Inferior parietal cortex (tissue), 1 donor: ENCODE measurements at regions not wholly inside any gene's neighbourhood (a gene's known extent, or its start where the extent isn't known, plus 50 kb on each side); places are given as distances from the start of the nearest gene placed in this dataset.
"Not testable (repeated sequence)": the region's sequence is repeated elsewhere in the genome, so short reads cannot be mapped to it uniquely, and the experiment has no call there.

Experiments
- DNase-seq: peaks from one replicate; pipeline ENCODE4 v3.0.0-alpha.2; 2016; ENCODE audit errors: extremely low spot score

GRCh38 chr6:103893141-103893581 is 966.6 kb downstream of the HACE1 start:
- DNase-seq: no peak

DNA sequence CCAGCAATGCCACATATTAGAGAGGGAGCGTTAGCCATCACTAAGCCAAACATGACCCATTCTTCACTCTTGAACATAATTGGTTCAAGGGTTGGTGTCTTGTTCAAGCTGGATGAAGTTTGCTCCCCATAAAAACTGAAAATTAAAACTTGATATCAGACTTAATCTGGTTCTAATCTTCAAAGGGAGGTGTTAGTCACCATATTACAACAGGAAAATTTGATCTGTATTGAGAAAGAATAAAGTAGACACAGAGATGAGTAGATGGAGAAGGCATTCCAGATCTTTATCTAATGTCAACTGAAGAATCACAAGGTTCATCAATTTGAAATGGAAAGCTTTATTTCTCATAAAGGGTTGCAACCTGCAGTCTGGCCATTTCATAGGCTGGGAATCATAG is 972.8 kb downstream of the HACE1 start:
- no peak for DNase-seq

- no peak for DNase-seq
These were observed 974.3 kb downstream of the HACE1 start for GRCh38 chr6:103885446-103885845.

DNA sequence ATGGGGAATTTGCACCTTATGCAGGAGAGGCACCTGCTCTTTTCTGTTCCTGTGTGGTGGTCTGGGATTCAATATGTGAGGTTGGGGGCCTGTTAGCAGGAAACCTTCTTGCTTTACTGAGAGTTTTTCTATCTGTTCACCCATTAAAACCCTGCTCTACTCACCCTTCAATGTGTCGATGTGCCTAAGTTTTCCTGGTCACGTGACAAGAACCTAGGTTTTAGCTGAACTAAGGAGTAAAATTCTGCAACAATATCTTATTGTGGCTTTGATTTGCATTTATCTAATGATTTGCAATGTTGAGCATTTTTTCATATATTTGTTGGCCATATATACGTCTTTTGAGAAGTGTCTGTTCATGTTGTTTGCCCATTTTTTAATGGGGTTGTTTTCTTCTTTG is 979.9 kb downstream of the HACE1 start:
- DNase-seq: no peak

DNA sequence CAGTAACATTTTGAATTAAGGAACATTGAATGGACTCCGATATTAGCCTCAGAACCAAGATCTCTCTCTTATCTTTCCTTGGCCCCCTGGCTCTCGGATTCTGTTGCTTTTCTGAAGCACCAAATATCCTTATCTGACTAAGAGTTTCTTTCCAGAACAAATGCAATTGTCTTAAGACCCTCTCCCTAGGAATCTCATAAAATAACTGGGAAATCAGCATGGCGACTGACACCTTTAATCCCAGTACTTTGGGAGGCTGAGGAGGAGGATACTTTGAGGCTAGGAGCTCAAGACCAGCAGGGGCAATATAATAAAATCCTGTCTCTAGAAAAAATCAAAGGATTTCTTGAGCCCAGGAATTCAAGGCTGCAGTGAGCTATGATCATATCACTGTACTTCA is 984.5 kb downstream of the HACE1 start:
- no peak for DNase-seq

GRCh38 chr6:103874575-103874974 is 985.1 kb downstream of the HACE1 start:
- DNase-seq: no peak

GRCh38 chr6:103872678-103873077 is 987.0 kb downstream of the HACE1 start:
- DNase-seq: no peak

GRCh38 chr6:103872233-103872632 is 987.5 kb downstream of the HACE1 start:
- no peak for DNase-seq

DNA sequence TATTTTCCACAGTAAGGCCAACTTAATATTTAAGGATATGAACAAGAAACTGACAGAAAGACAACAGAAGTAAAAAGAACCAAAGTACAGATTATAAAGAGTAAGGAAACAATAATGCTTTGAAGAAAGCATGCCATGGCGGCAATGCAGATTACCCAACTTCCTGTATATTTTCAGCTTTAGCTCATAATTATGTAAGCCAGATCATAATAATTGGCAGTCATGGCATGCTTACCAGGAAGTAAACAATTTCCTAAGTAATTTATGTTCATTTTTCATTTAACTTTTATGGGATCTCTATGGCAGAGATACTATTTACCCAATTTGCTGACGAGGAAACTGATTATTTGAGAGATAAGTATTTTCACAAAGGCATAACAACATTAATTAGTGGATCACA is 988.7 kb downstream of the HACE1 start:
- no peak for DNase-seq

DNA sequence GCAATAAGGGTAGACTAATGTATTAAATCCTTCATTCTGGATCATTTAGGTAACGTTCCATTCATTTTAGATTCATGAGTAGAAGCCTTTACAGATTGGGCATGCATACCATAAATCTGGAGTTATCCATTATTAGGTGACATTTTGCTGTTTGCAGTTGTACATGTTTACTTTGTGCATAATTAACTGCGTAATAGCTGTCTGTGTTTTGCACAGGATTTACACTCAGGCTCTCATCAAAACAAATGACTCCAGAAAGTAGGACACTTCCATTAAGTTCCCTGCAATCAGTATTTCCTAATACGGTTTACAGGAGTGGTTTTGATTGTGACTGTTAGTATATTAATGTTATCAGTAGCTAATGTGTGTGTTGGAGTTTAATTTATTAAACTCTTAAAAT is 997.4 kb downstream of the HACE1 start:
- DNase-seq: no peak

- no peak for DNase-seq
These were observed 1001.7 kb downstream of the HACE1 start for GRCh38 chr6:103858003-103858402.

GRCh38 chr6:103855750-103856149 is 1004.0 kb downstream of the HACE1 start:
- no peak for DNase-seq

GRCh38 chr6:103854059-103854458 is 1005.7 kb downstream of the HACE1 start:
- DNase-seq: no peak

- no peak for DNase-seq
These were observed 1021.3 kb downstream of the HACE1 start for GRCh38 chr6:103838457-103838856.

GRCh38 chr6:103826209-103826608 is 1033.5 kb downstream of the HACE1 start:
- no peak for DNase-seq

DNA sequence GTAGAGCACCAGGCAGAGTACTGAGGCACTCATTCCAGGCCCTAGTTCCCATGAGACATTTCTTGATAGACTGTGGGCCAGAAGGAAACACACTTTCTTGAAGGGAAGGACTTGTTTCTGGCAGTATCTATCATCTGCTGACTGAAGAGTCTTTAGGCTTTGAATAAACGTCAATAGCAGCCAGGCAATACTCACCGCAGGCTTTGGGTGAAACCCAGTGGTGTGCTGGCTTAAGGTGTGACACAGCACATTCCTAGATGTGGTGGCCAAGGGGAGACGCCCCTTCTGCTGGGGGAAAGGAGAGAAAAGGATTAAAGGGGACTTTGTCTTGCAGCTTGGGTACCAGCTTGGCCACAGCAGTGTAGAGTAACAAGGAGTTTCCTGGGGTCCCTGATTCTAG is 1039.6 kb downstream of the HACE1 start:
- no peak for DNase-seq

DNA sequence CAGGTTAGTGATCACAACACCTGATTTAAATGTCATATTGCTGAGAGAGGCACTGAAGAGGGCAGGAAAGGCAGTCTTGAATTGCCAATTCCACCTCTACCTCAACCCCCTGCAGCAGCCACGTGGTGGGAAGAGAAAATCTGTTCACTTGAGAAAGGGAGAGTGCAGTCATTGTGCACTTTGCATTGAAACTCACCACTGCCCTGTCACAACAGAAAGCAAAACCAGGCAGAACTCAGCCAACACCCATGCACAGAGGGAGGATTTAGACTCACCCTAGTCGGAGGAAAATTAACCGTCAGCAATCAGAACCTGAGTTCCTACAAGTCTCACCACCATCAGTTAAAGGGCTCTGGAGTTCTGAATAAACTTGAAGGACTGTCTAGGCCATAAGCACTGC is 1040.2 kb downstream of the HACE1 start:
- no peak for DNase-seq

DNA sequence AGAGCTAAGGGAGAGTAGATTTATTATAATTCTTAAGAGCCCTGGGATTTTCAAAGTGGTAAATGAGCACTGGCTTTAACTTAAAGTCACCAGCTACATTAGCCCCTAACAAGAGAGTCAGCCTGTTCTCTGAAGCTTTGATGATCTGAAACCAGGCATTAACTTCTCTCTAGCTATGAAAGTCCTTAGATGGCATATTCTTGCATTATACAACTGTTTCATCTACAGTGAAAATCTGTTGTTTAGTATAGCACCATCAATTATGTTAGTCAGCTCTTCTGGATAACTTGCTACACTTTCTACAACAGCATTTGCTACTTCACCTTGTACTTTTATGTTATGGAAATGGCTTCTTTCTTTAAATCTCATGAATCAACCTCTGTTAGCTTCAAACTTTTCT is 1046.7 kb downstream of the HACE1 start:
- no peak for DNase-seq

DNA sequence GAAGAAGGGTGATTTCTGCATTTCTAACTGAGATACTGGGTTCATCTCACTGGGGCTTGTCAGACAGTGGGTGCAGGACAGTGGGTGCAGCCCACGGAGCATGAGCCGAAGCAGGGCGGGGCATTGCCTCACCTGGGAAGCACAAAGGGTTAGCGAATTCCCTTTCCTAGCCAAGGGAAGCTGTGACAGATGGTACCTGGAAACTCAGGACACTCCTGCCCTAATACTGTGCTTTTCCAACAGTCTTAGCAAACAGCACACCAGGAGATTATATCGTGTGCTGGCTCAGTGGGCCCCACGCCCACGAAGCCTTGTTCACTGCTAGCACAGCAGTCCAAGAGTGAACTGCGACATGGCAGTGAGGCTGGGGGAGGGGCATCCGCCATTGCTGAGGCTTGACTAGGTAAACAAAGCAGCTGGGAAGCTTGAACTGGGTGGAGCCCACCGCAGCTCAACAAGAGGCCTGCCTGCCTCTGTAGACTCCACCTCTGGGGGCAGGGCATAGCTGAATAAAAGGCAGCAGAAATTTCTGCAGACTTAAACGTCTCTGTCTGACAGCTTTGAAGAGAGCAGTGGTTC is 1057.7 kb downstream of the HACE1 start:
- not testable (repeated sequence) for DNase-seq

DNA sequence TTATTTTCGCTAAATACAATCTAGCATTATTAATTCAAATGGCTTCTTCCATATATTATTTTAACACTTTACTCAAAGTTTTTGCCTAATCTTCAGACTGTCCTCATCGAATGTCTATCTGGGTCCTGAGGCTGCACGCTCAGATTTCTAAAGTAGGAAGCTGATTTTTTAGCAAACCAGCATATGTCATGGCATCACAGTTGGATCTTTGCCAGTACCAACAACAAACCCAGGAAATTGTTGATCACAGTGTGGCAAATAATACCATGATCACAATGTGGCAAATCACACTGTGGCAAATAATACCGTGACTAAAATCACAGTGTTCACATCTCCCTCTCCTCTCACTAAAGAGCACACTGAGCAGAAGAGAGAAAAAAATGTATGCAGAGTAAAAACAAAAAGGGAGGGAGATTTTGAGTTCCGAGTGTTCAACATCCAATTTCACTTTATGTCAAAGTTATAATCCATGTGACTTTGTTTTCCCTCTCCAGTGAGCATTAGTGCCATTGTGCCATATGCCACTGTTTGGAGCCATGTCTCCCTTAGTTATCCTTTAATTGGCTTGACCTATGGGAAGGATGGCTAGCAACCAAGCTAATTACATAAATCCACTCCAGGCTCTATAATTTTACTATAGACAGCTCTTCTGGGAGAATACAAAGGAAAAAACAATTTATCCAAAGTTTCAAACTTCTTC is 1059.6 kb downstream of the HACE1 start:
- DNase-seq: no peak

DNA sequence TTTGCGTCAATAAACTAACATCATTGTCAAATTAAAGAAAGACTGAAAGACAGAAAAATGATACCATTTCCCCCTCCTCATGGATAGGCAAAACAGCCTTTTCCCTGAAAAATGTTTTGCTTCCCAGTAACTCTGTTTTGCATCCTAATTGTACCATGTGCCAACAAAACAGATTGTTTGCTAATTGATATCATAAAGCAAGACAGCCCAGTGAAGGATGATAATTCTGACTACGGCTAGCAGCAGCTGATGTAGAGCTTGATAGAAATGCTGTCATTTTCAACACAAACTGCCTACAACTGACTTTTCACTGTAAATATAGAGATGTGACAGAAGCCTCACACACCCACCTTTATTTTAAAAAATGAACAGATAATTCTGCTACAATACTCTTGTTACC is 1061.6 kb downstream of the HACE1 start:
- DNase-seq: no peak

GRCh38 chr6:103797738-103798137 is 1062.0 kb downstream of the HACE1 start:
- peak; percentile 24 for DNase-seq

GRCh38 chr6:103791458-103791857 is 1068.3 kb downstream of the HACE1 start:
- no peak for DNase-seq

DNA sequence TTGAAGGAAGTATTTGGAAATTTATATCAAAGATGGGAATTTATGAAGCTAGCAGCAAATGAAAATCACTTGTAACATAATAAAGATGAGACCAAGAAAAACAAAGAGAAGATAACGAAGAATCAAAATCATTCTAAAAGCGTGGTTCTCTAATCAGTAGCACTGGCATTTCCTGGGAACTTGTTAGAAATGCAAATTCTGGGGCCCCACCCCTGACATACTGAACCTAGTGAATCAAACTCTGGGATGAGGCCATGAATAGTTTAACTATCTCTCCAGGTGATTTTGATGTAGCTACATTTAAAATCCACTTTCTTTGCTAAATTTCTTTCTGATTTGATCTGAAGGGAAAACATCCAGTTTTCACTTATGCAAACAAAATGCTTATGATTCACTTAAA is 1075.6 kb downstream of the HACE1 start:
- DNase-seq: no peak
